Ovary (tissue), 7 donors: ENCODE measurements at regions not wholly inside any gene's neighbourhood (a gene's known extent, or its start where the extent isn't known, plus 50 kb on each side); places are given as distances from the start of the nearest gene placed in this dataset.

Source experiments
- DNase-seq, 5 donors: peaks; one replicate each; pipeline ENCODE4 v3.0.0-alpha.2; 2019 to 2020
- H3K27ac ChIP-seq, 2 donors: fragments of 200-600 bp; one replicate each; pipeline versions ENCODE4 v1.5.1 to v1.8.0; 2019 to 2022
- H3K27me3 ChIP-seq: fragments of 200-600 bp; one replicate; pipeline ENCODE4 v1.8.0; 2022
- H3K36me3 ChIP-seq: fragments of 200-600 bp; sonication (generic); one replicate; pipeline ENCODE4 v1.5.1; 2019
- H3K4me1 ChIP-seq: one replicate; pipeline ENCODE4 v1.8.1; 2013; ENCODE audit warnings: mild to moderate bottlenecking, moderate library complexity; ENCODE audit not compliant: insufficient read depth
- H3K4me3 ChIP-seq: fragments of 200-600 bp; sonication (generic); one replicate; pipeline ENCODE4 v1.5.1; 2017
- H3K9me3 ChIP-seq, 2 donors: fragments of 200-600 bp in 1 of 2; sonication (generic) in 1 of 2; one replicate each; pipeline versions ENCODE4 v1.5.1 to v1.8.1; 2013 to 2019; ENCODE audit warnings: mild to moderate bottlenecking in 1 of 2, moderate library complexity in 1 of 2
- CTCF ChIP-seq, 3 donors: fragments of 450-650 bp in 2 of 3; fragments of 200-600 bp in 1 of 3; IDR thresholded peaks; one replicate each; pipeline versions ENCODE4 v1.5.1 to v1.8.0; 2016 to 2022; ENCODE audit warnings: antibody characterized with exemption in 3 of 3, mild to moderate bottlenecking in 1 of 3
- EP300 ChIP-seq: sonication (generic); formaldehyde crosslinking; IDR thresholded peaks from one replicate; pipeline ENCODE4 v1.6.1; 2017; ENCODE audit warnings: antibody characterized with exemption
- POLR2A ChIP-seq: fragments of 450-650 bp; IDR thresholded peaks from one replicate; pipeline ENCODE4 v1.6.1; 2017; ENCODE audit warnings: antibody characterized with exemption, mild to moderate bottlenecking, moderate library complexity
- WGBS, 3 donors: extraction: QIAGEN DNeasy Blood & Tissue Kit in 1 of 3; methylation state at CpG; one replicate each; pipeline versions ENCODE4 v1.1.5 to v1.1.7; 2013 to 2017; 5-methylcytosine and 5-hydroxymethylcytosine counted together
- intact Hi-C, 4 donors: fragments of 100-400 bp; cut with DNase I; formaldehyde crosslinking; loops; one replicate each; pipeline versions ENCODE4 v1.11.0 to v1.15.1; 2022 to 2023
- donor health status: DM: no; HTN: no; CAD: no; lungs with moderate emphysema.
- donor health status: DM: no; HTN: no; CAD: no.
- donor health status: Bipolar disorder and iron deficiency.
- donor health status: DM: no; HTN: no; CAD: no.
- donor health status: DM: yes; HTN: yes; CAD: no.

DNA sequence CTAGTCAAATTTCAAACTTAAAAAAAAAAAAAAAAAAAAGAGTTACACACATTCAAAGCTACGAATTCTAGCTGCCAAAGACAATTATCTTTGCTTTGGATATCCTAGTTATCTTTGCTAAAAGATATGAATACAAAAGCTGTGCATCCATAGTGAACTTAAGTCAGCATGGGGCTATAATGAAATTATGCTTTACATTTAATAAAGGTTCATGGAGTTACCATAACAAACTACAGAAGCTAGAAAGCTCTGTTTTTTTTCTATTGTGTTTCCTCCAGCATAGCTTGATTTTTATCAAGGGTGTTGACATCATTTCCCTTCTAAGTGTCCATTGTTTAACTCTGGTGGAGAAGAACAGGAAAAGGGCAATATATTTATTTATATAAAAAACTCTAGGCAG is 234.1 kb downstream of the ANKRD50 start:
- peaks cover 0 to 3% of the 10 kb centered on the region in 2 donors for H3K9me3 ChIP-seq
- no peak overlapping the region for H3K4me3 ChIP-seq
- no peaks in the 10 kb centered on the region for H3K27me3 ChIP-seq
- no peak for DNase-seq
- no peaks in the 10 kb centered on the region for H3K4me1 ChIP-seq
- no peaks in the 10 kb centered on the region for H3K36me3 ChIP-seq
- 3 to 7% (median 3%) methylated on average over 1 of the region's 1 CpG for WGBS, 3 donors
- intact Hi-C loops = no loop called here
- no peak overlapping the region for H3K27ac ChIP-seq
- TF ChIP-seq EP300 (no peak), CTCF (IDR thresholded peaks at IDR 0.05) (no peak), POLR2A (no peak)

- no peak for DNase-seq
- H3K4me3 ChIP-seq = no peak overlapping the region
- H3K27me3 ChIP-seq = no peaks in the 10 kb centered on the region
- H3K4me1 ChIP-seq = no peaks in the 10 kb centered on the region
- 75 to 83% (median 76%) methylated on average over 4 of the region's 4 CpGs for WGBS, 3 donors
- intact Hi-C loops = no loop called here
- H3K36me3 ChIP-seq = no peaks in the 10 kb centered on the region
- no peaks in the 10 kb centered on the region for H3K9me3 ChIP-seq
- no peak overlapping the region for H3K27ac ChIP-seq
- TF ChIP-seq POLR2A = no peak
- TF ChIP-seq EP300 = no peak
- TF ChIP-seq CTCF (IDR thresholded peaks at IDR 0.05) = no peak
Observed at GRCh38 chr4:124480061-124480460, 232.5 kb downstream of the ANKRD50 start.

- intact Hi-C loops = no loop called here
- Histone ChIP-seq H3K4me3 (no peak overlapping the region), H3K9me3 (no peaks in the 10 kb centered on the region), H3K36me3 (no peaks in the 10 kb centered on the region), H3K4me1 (no peaks in the 10 kb centered on the region), H3K27me3 (no peaks in the 10 kb centered on the region), H3K27ac (no peak overlapping the region)
- WGBS, 3 donors = 91 to 99% (median 96%) methylated on average over 3 of the region's 3 CpGs
- no peak for DNase-seq
- no peak for TF ChIP-seq POLR2A
- no peak for TF ChIP-seq CTCF (IDR thresholded peaks at IDR 0.05)
- no peak for TF ChIP-seq EP300
Observed at GRCh38 chr4:124481123-124481522, 231.4 kb downstream of the ANKRD50 start.

DNA sequence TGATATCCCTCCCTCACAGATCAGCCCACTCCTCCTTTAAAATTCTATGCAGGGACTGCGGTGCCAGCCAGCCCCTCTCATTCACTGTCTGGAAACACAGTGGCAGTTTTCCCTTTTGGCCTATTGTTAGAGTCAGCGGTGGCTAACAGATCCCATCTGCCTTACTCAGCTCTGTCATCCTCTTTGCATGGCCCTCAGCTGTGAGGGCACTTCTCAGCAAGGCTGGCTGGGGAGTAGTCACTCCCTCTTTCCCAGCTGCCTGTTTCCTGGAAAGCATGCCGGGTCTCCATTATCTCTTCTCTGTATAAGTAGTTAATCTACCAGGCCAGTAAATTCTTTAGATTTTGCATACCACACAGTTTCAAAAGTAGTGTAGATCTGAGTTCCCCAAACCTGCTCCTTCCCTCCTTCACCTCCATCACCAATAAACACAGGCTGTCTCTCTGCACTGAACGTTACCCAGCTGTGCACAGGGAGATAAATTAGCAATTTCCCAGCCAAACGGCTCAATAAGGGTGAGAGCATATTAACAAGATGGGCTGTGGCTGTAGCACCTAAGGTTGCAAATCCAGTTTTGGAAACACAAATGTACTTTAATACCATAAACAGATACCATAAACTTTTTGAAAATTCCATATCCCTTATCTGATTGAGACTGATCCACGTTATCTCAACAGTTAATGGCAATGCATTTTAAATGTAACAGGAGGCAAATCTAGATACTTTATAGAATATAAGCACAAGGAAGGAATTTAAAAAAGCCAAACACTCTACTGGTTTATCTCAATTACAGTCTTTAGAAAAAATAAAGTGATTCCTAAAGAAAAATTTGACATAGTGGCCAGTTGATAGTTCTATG is 229.3 kb downstream of the ANKRD50 start:
- Histone ChIP-seq H3K4me1 (no peaks in the 10 kb centered on the region), H3K27ac (no peak overlapping the region), H3K4me3 (no peak overlapping the region), H3K27me3 (no peaks in the 10 kb centered on the region), H3K36me3 (no peaks in the 10 kb centered on the region), H3K9me3 (no peaks in the 10 kb centered on the region)
- TF ChIP-seq EP300 = no peak
- TF ChIP-seq CTCF (IDR thresholded peaks at IDR 0.05) = no peak
- no peak for TF ChIP-seq POLR2A
- intact Hi-C loops = no loop called here
- no peak for DNase-seq
- 28 to 29% (median 29%) methylated on average over 6 of the region's 6 CpGs for WGBS, 3 donors
